ENCODE measurements at regions not wholly inside any gene's neighbourhood (a gene's known extent, or its start where the extent isn't known, plus 50 kb on each side); places are given as distances from the start of the nearest gene placed in this dataset.

GRCh38 chr7:33841031-33841430, 64.3 kb upstream of the BMPER start (continued):
- TF ChIP-seq, protein P1, sequence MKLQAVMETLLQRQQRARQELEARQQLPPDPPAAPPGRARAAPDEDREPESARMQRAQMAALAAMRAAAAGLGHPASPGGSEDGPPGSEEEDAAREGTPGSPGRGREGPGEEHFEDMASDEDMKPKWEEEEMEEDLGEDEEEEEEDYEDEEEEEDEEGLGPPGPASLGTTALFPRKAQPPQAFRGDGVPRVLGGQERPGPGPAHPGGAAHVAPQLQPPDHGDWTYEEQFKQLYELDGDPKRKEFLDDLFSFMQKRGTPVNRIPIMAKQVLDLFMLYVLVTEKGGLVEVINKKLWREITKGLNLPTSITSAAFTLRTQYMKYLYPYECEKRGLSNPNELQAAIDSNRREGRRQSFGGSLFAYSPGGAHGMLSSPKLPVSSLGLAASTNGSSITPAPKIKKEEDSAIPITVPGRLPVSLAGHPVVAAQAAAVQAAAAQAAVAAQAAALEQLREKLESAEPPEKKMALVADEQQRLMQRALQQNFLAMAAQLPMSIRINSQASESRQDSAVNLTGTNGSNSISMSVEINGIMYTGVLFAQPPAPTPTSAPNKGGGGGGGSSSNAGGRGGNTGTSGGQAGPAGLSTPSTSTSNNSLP (IDR thresholded peaks at IDR 0.05; ENCODE audit: borderline replicate concordance, low read depth, low read length) = no peak
- TF ChIP-seq ZNF778 (CRISPR knock-in tag; IDR thresholded peaks at IDR 0.05) = no peak
- no peak for TF ChIP-seq COPS2 (conservative IDR thresholded peaks at IDR 0.05)
- no peak for TF ChIP-seq KLF13 (tag; IDR thresholded peaks at IDR 0.05; ENCODE audit: borderline replicate concordance, low read depth)
- TF ChIP-seq HIVEP1 (CRISPR knock-in tag; IDR thresholded peaks at IDR 0.05) = no peak
- no peak for TF ChIP-seq HCFC1 (IDR thresholded peaks at IDR 0.05; ENCODE audit: low read depth, low read length)
- no peak for TF ChIP-seq ZNF124 (CRISPR knock-in tag; IDR thresholded peaks at IDR 0.05)
- no peak for TF ChIP-seq ZC3H8 (IDR thresholded peaks at IDR 0.05)
- TF ChIP-seq RBBP5 (IDR thresholded peaks at IDR 0.05; ENCODE audit: borderline replicate concordance, insufficient read depth, low read length, poor library complexity, severe bottlenecking) = no peak

- ChIA-PET POLR2A (no interaction called here), CTCF (ENCODE audit: low intra/inter-chr PET ratio) (no interaction called here)
- Histone ChIP-seq H3K9me3 (replicated peaks; ENCODE audit: control insufficient read depth, insufficient read depth, low read depth, low read length) (no peaks in the 10 kb centered on the region), H3K4me1 (replicated peaks in 1 of 2; ENCODE audit: control insufficient read depth in 2 of 2, insufficient read depth in 2 of 2, low read length in 2 of 2) (no peaks in the 10 kb centered on the region), H3K27ac (ENCODE audit: extremely low read depth, low read depth, low read length) (no peak overlapping the region), H3K9ac (ENCODE audit: insufficient read depth in 1 of 2, low read depth in 2 of 2, low read length in 2 of 2) (no peak overlapping the region), H3K4me2 (ENCODE audit: insufficient read depth, low read length) (no peak overlapping the region), H3K36me3 (ENCODE audit: control insufficient read depth, insufficient read depth, low read length) (no peaks in the 10 kb centered on the region), H2AFZ (ENCODE audit: low read depth, low read length) (no peak overlapping the region), H3K27me3 (ENCODE audit: control insufficient read depth in 2 of 2, insufficient read depth in 2 of 2, low read length in 2 of 2) (no peaks in the 10 kb centered on the region), H3K9me1 (ENCODE audit: control insufficient read depth, insufficient read depth, low read length) (no peaks in the 10 kb centered on the region), H4K20me1 (replicated peaks; ENCODE audit: control insufficient read depth, insufficient read depth, low read length) (no peaks in the 10 kb centered on the region), H3K4me3 (no peak overlapping the region), H3K79me2 (ENCODE audit: control insufficient read depth, insufficient read depth, low read length) (no peaks in the 10 kb centered on the region)
- intact Hi-C loops (cut with micrococcal nuclease) (no loop called here), in situ Hi-C loops (cut with MboI) (no loop called here)
- no peak for ATAC-seq
- no peak for DNase-seq (ENCODE audit: extremely low read depth in 1 of 4, low spot score in 3 of 4)
- BruUV-seq (replicated peaks) = no TSS peak
- 0% methylated on average over 3 of the region's 3 CpGs for WGBS (ENCODE audit: insufficient coverage, low coverage, missing lambda C conversion rate)
- FAIRE-seq = no peak
- TF ChIP-seq DDX20 (tag; IDR thresholded peaks at IDR 0.05; ENCODE audit: low read depth) (no peak), TBP (optimal IDR thresholded peaks at IDR 0.05; ENCODE audit: low read depth, low read length) (no peak), PRPF4 (IDR thresholded peaks at IDR 0.05; ENCODE audit: insufficient read depth, low read depth, low read length, poor library complexity, severe bottlenecking) (no peak), SMAD1 (IDR thresholded peaks at IDR 0.05; ENCODE audit: low read depth, low read length, partially characterized antibody) (no peak), CTBP1 (IDR thresholded peaks at IDR 0.05; ENCODE audit: borderline replicate concordance) (no peak), PREB (CRISPR knock-in tag; IDR thresholded peaks at IDR 0.05) (no peak), NR3C1 (CRISPR knock-in tag; IDR thresholded peaks at IDR 0.05) (no peak), SMAD3 (CRISPR knock-in tag; conservative IDR thresholded peaks at IDR 0.05) (no peak)
- TF ChIP-seq, protein P2, sequence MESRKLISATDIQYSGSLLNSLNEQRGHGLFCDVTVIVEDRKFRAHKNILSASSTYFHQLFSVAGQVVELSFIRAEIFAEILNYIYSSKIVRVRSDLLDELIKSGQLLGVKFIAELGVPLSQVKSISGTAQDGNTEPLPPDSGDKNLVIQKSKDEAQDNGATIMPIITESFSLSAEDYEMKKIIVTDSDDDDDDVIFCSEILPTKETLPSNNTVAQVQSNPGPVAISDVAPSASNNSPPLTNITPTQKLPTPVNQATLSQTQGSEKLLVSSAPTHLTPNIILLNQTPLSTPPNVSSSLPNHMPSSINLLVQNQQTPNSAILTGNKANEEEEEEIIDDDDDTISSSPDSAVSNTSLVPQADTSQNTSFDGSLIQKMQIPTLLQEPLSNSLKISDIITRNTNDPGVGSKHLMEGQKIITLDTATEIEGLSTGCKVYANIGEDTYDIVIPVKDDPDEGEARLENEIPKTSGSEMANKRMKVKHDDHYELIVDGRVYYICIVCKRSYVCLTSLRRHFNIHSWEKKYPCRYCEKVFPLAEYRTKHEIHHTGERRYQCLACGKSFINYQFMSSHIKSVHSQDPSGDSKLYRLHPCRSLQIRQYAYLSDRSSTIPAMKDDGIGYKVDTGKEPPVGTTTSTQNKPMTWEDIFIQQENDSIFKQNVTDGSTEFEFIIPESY (CRISPR knock-in tag; IDR thresholded peaks at IDR 0.05) = no peak
Observed at GRCh38 chr7:33841705-33842129, 63.6 kb upstream of the BMPER start.
